Hematopoietic multipotent progenitor cell treated with erythropoietin and hydrocortisone succinate and interleukin-3 and kit ligand, for 17 days (in vitro differentiated cells): ENCODE measurements at regions not wholly inside any gene's neighbourhood (a gene's known extent, or its start where the extent isn't known, plus 50 kb on each side); places are given as distances from the start of the nearest gene placed in this dataset.

Source experiments
- DNase-seq: peaks from one replicate; pipeline ENCODE4 v3.0.0-alpha.2; 2015; ENCODE audit warnings: low spot score

DNA sequence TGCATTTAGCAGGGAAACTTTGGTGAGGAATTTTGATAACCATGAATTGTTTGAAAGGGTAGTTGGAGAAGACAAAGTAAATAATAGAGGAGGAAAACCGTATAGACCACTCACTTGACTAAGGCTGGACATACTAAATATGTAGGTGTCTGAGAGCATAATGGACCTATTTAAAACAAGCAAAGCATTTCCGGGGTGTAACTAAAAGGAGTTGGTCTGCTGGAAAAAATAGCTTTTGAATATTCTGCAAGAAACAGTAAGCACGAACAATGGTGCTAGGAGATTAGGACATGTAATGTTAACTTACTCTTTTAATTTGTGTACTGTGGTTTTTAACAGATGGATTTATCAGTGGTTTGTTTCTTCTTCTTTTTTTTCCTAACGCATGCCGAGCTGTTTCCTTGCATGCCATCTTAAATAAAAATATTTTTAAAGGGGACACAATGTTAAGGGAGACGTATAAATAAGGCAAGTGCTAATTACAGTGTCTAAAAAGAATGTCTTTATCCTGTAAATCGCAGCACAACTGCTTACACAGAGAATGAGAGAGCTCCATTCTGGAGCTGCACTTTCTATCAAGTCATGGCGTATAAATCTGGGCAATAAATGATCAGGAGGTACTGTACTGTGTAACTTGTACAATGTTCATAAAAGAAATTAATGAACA is 492.1 kb downstream of the LMO4 start:
- no peak for DNase-seq

DNA sequence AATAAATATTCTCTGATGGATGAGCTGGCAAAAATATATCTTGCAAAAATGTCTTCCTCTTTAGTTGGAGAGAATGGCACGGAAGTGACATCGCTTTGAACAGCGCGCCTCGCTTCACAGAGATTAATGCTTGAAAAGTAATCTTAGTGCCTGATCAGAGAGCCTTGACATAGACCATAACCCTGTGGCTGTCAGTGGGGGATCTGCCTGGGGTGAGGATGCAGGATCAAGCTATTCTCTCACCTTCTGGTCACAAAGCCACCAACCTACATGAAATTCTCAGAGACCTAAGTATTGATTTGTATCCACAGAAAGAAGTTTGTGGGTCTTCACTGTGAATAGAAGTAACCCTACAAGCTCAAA is 492.6 kb downstream of the LMO4 start:
- no peak for DNase-seq

DNA sequence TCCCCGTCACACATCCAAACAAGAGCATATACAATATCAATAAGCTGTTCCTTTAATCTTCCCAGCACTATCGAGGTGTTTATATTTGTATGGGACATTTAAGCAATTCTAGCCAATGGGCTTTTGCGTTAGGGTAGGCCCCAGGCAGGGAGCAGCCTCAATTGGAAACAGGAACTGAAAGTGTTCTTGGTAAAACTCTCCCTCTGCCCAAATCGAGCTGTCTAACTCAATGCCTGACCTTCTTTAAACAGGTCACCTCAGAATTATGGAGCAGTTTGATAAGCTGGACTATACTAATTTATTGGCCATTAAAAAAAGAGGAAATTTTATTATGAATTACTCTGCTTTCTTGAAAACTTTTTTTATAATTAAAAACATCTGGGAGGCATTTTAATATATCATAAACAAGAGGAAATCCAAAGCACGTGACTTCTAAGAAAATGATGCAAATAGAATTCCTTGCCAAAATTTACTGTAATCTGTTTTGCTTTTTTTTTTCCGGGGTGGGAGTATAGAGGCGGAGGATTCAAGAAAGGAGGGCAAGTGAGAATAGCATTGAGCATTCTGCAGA is 498.1 kb downstream of the LMO4 start:
- DNase-seq: no peak

DNA sequence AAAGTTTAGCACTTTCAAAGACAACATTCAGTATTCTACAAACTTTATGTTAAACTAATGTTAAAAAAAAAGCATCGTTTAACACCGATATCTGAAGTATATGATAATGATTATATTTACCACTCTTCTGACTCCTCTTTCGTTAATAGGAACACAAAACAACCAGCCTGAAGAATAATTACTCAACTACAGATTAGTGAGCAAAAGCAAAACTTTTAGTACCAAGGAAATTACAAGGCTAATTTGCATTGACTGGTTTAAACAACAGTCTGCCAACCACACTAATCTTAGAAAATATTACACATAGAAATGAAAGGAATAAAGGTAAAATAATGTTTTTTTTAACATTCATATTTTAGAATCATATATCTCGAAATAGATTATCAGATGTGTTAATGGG is 500.7 kb downstream of the LMO4 start:
- no peak for DNase-seq

DNA sequence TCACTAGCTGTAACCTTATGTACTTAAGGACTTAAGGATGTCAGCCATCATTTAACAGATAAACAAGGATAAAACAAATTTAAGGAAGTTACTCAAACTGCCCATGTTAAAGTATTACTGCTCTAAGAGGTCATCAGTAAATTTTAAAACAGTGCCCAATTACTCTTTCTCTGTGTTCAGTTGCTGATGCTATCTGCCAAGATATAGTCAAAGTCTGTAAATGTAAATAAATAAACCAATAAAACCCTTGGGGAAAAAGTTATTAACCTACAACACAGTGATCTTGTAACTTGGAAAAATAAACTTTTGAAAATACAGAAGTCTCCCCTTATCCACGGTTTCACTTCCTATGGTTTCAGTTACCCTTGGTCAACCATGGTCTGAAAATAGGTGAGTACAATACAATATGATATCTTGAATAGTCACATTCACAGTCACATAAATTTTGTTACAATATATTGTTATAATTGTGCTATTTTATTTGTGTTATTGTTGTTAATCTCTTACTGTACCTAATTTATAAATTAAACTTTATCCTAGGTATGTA is 501.8 kb downstream of the LMO4 start:
- no peak for DNase-seq

DNA sequence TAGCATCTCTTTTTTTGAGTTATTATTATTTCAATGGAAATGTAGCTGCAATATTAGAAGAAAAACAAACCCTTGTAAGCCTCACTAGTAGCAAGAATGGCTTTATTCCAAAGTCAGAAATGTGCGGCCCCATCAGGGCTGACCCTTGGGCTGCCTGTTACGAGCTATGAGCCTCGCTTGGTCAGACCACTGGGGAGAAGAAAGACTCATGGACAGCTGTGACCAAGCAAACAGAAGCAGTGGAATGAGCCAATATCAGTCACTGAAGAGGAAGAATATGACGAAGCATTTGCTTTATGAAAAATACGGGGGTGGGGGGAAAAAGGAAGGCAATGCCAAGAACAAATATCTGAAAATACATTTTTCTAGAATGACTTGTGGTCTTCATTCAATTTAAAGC is 504.5 kb downstream of the LMO4 start:
- no peak for DNase-seq

DNA sequence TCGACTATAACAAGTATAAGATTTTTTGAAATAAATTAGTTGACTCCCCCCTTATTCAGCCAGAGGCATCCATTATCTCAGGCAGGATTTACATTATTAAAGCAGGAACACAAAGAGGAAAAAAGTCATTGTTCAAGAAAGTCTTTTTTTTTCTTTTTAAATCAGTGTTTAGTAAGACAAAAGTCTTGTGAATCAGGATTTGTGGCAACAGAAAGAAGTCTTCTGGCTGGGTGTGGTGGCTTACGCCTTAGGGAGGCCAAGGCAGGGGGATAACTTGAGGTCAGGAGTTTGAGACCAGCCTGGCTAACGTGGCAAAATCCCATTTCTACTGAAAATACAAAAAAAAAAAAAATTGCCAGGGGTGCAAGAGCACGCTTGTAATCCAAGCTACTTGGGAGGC is 505.5 kb downstream of the LMO4 start:
- DNase-seq: no peak

DNA sequence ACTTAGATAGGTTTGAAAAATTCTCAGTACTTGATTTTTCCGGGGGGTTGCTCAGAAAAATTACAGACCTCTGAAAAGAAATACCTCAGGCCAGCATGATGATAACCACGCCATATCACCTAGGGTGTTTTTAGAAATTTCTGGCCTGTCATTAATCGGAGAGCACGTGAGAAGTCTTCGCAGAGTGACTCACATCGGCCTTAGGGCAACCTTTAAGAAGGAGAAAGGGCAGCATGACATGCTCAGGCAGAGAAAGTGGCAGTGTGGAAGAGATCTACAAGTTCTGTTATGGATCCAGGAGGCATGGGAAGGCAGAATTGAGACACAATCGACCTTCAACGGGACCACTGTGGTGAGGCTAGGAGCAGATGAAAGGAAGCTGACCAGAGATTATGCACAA is 506.3 kb downstream of the LMO4 start:
- no peak for DNase-seq

DNA sequence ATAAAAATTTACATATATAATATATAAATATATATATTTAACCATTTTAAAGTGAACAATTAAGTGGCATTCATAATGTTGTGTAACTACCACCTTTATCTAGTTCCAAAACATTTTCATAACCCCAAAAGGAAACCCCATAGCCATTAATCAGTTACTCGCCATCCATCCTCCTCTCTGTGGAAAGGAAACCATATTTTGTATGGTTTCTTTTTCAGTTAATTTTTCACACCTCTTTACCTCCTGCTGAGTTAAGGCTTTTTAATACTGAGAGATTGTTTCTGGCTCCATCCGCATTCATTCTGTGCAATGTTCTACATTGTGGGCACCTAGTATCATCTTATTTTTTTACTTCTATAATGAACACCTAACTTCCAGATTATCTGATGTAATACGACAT is 512.1 kb downstream of the LMO4 start:
- DNase-seq: no peak

DNA sequence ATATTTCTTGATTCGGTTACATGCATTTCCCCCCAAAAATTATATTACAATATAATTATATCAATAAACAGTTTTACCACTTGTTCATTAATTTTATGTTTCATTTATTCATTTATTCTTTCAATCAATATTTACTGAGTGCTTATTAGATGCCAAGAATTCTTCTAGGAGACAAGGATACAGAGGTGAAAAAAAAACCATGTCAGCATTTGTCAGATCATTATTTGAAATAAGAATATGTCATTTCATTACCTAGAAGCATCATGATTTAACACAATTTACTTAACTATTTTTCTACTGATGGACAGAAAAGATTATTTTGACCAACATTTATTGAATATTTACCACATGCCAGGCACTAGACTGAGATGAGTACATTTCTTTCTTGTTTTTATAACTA is 512.7 kb downstream of the LMO4 start:
- DNase-seq: no peak

DNA sequence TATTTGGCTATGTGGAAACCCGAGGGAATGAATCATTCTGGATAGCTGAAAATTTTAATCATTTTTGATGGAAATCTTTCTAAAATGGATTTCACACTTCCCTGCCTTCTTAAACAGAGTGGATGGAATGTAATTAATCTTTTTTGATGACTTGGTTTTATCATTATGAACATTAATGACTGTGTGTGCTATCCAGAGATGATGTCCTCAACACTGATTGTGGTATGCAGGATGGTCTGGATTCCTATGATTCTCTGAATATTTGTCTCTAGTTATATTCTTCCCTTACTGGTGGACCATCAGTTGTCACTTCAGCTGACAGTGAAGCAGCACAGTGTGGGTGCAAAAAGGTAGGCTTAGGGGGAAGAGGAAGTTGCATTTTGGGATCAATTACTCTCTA is 513.5 kb downstream of the LMO4 start:
- no peak for DNase-seq

DNA sequence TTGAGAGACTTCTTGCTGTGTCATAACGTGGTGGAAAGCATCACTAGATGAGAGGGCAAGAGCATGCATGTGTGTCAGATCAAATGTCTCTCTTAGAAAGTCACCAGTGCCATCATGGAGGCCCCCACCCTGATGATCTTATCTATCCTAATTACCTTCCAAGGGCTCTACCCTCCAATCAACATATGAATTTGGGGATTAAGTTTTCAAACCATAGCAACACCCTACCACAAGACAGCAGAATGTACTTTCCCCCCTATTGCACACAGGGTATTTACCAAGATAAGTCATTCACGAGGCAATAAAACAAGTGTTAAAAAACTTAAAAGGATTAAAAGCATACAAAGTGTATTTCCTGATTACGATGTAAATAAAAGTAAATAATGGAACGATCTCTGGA is 515.6 kb downstream of the LMO4 start:
- no peak for DNase-seq

DNA sequence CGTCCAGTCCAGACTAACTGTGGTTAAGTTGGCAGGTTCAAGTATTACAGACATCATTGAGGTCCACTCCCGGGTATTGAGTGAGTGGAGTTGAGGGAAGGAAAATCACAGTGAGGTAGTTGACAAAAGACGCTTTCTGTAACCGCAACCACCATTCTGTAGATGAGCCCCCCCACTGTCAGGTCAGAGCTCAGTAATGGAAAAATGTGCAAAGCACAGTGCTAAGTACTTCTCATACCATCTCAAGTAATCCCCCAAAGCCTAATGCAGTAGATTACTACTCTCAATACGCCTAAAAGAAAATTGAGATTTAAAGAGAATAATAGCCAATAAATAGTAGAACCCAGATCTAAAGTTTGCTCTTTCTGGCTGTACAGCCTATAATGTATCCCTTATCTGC is 522.8 kb downstream of the LMO4 start:
- no peak for DNase-seq

DNA sequence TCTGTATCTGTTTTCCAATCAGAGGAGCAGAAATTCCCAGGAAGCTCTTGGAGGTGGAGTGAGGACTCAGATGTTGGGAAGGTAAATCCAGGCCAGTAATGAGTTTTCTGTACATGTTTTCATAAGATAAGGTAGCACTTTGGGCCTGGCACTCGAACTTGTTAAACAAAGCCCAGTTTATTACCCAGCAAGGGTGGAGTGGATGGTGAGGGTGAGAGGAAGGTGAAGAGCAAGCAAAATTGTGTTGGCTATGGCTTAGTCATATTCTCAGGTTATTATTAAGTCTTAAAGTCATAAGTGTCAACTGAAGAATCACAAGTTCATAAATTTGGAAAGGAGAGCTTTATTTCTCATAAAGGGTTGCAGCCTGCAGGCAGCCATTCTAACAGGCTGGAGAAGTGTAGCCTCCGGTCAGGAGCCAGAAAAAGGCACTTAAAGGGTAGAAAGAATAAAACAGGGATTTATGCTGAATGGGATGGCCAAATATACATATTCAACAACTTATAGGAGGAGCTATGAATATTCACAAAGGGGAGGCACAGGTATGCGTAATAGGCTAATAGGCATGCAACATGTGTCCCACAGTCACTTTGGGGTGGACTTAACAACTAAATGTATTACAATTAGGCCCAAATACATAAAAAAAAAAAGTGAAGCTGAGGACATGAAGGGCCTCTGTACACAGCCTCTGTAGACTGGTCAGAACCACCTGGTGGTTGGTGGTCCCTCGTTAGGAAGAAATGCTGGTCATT is 523.9 kb downstream of the LMO4 start:
- no peak for DNase-seq

DNA sequence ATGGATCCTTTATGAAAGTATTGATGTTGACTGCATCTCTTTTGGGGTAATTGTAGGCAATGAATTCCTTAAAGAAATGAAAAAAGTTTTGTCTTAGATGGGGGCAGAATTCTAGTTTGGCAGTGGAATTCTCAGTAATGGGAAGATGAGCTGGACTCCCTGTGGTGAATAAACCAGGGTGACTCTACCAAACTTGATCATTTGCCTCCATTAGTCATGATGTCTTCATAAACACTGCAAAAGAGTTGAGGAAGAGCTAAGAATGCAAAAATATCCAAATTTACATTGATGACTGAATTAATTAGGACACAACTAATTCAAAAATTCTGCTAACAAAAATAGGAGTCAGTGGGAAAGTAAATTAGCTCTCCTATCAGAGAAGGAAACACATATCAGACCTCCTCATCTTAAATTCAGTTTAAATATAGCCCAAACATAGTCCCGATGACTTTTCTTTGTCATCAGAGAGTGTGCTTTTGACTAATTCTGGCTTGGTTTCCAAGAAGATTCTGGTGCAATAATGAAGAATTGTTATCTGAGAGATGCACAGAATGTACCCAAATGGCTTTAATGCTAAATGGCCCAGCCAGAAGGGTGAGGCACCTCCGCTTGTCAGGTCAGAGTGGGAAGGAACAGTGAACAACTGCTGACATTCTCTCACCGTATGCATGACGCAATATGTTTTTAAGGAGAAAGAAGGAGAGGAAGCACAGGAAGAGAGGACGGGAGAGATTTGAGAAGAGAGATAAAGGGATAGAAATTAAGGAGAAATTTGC is 525.1 kb downstream of the LMO4 start:
- no peak for DNase-seq

DNA sequence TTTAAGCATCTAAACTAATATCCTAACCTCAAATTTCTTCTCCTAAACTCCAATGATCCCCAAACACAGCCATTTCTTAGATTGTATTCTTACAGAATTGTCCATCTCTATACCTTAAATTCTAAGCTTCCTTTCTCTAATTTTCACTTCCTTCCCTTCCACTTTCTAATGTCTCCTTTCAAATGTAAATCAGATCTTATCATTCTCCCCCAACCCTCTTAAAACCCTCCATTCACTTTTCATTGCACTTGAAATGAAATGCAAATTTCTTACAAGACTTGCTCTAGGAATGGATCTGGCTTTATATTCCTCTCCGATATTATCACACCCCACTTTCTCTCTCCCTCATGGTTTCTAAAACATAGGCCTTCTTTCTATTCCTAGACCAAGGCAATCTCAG is 534.6 kb downstream of the LMO4 start:
- DNase-seq: no peak

DNA sequence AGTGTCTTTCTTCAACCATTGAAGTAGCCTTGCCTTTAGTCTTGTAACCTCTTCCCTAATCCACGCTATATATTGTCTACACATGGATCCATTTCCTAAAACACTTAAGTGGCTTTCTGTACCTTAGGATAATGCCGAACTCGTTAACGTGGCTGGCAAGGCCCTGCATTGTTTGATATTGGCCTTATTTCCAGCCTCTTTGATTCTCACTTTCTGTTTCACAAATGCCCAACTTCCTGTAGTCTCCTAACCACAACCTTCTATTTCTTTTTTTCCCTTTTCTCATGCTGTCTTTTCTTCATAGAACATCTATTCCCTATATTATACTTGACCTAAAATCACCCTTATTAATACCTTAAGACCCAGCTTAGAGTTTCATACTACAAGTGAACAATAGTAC is 536.0 kb downstream of the LMO4 start:
- DNase-seq: no peak

DNA sequence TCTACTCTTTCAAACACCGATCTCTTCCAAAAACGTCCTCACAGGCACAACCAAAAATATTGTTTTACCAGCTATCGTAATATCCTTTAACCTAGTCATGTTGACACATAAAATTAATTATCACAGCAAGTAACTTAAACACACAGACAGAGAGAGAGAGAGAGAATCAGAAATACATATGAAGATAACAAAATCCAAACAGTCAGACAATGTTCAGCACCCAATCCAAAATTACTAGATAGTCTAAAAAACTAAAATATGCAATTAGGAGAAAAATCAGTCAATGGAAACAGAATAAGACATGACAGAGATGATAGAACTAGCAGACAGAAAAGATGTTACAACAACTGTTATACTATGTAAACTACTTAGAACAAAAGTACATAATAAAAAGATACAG is 537.7 kb downstream of the LMO4 start:
- DNase-seq: no peak

DNA sequence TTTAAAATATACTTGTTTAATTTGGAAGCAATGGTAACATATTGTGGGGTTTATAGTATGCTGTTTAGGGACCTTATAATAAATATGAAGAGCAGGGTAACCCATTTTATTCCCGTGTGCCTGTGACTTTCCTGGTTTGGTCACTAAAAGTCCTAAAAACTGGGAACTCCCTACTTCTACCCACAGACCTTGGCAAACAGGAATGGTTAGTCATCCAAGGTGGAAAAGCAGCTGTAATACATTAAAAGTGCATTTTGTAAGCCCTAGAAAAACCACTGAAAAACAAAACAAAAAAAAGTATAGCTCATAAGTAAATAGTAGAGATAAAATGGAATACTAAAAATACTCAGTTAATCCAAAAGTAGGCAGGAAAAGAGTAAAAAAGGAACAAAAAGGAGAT is 538.9 kb downstream of the LMO4 start:
- no peak for DNase-seq

DNA sequence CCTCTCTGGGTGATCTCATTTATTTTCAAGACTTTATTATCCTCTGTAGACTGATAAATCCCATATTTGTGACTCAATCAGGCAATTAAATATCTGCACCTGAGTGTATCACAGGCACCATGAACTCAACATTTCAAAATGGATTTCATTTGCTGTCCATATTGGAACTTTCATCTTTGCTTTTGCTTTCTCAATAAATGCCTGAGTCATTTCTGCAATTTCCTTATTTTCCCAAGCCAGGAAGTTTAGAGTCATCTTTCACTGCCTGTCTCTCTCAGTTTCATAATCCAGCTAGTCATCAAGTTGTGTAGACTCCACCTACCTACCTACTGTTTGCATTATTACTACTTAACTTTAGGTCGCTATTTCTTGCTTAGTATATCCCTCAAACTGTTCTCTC is 540.9 kb downstream of the LMO4 start:
- DNase-seq: no peak

DNA sequence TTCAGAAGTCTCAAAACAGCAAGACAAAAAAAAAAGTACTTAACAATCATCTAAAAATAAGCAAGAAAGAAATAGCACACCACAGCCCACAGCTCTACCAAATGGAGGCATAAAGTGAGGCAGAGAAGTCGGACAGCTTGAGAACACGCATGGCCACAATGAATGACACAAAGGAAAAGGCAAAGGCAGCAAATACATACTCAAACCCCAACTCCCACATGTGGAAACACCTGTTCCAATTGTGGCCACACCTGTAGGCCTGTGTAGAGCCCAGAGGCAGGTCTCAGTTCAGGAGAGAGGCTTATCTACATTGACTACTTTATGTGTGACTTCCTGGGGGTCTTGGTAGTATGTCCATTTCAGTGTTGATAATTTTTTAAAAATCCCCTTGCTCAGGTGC is 543.5 kb downstream of the LMO4 start:
- DNase-seq: no peak

DNA sequence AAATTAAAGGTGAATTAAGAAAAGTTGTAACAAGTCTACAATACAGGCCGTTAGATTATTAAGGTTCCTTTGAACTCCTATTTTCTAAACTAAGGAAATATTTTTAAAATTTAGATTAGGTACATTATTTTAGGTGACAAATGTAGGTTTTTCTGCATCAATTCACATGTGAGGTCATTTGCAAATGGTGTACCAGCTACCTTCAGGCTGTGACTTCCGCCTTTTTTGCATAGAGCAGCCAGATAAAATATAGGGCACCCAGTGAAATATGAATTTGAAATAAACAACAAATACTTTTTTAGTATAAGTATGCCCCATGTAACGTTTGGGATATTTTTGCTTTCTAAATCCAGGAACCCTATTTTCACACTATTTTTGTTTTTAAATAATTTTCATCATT is 544.0 kb downstream of the LMO4 start:
- DNase-seq: no peak

DNA sequence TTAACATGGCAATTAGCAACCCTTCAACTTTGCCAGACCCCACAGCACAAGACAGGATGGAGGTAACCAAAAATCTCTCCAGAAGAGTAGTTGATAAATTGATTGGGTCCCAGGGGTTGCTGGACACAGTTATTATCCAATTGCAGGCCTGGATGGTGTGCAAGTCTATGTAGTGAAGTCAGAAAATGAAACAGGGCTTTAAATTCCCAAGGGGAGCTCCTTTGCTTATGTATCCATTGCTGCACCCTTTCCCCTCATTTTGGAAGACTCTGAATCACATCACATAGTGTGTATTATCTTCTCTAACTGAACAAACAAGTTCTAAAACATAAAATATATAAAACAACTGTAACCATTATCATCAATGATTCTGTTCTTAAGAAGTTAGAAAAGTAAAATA is 550.2 kb downstream of the LMO4 start:
- no peak for DNase-seq
